ENCODE measurements at regions not wholly inside any gene's neighbourhood (a gene's known extent, or its start where the extent isn't known, plus 50 kb on each side); places are given as distances from the start of the nearest gene placed in this dataset.

DNA sequence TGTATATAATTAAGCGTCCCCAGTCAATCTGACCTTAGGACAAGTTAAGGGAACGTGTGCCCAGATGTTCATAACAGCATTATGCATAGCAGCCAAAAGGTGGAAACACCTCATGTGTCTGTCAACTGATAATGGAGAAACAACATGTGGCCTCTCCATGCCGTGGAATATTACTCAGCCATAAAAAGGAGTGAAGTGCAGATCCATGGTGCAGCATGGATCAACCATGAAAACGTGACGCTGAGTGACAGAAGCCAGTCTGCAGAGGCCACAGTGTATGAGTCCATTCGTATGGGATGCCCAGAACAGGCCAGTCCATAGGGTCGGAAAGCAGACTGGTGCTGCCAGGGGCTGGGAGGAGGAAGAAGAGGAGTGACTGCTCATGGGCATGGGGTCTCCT, 161.0 kb upstream of the CIBAR2 start:
- no peak for TF ChIP-seq POLR2A (IDR thresholded peaks at IDR 0.05)
- TF ChIP-seq, protein P1, sequence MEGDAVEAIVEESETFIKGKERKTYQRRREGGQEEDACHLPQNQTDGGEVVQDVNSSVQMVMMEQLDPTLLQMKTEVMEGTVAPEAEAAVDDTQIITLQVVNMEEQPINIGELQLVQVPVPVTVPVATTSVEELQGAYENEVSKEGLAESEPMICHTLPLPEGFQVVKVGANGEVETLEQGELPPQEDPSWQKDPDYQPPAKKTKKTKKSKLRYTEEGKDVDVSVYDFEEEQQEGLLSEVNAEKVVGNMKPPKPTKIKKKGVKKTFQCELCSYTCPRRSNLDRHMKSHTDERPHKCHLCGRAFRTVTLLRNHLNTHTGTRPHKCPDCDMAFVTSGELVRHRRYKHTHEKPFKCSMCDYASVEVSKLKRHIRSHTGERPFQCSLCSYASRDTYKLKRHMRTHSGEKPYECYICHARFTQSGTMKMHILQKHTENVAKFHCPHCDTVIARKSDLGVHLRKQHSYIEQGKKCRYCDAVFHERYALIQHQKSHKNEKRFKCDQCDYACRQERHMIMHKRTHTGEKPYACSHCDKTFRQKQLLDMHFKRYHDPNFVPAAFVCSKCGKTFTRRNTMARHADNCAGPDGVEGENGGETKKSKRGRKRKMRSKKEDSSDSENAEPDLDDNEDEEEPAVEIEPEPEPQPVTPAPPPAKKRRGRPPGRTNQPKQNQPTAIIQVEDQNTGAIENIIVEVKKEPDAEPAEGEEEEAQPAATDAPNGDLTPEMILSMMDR (IDR thresholded peaks at IDR 0.05): no peak

Data from uterus (tissue), 2 donors.